H9 (cell line): ENCODE measurements at regions not wholly inside any gene's neighbourhood (a gene's known extent, or its start where the extent isn't known, plus 50 kb on each side); places are given as distances from the start of the nearest gene placed in this dataset.

Experiments used
- DNase-seq: peaks from one replicate; pipeline ENCODE4 v3.0.0-alpha.2; 2017
- H2AFZ ChIP-seq: one replicate; pipeline ENCODE4 v1.6.1; 2013; ENCODE audit warnings: mild to moderate bottlenecking, low read length, control low read depth, moderate library complexity
- H2AK5ac ChIP-seq: 2 replicates; pipeline ENCODE4 v1.6.1; 2013; ENCODE audit warnings: low read length, control low read depth, mixed read lengths; ENCODE audit not compliant: insufficient read length
- H2BK120ac ChIP-seq: one replicate; pipeline ENCODE4 v1.6.1; 2013; ENCODE audit warnings: low read depth, mild to moderate bottlenecking, low read length, control low read depth, inconsistent platforms; ENCODE audit not compliant: poor library complexity, severe bottlenecking
- H2BK12ac ChIP-seq: 2 replicates; pipeline ENCODE4 v1.6.1; 2013; ENCODE audit warnings: low read length, control low read depth, mixed read lengths, low read depth; ENCODE audit not compliant: insufficient read length
- H2BK15ac ChIP-seq: 2 replicates; pipeline ENCODE4 v1.6.1; 2013; ENCODE audit warnings: low read depth, low read length, control low read depth
- H2BK20ac ChIP-seq: one replicate; pipeline ENCODE4 v1.6.1; 2013; ENCODE audit warnings: low read depth, mild to moderate bottlenecking, low read length, control low read depth, inconsistent platforms; ENCODE audit not compliant: poor library complexity, severe bottlenecking
- H2BK5ac ChIP-seq: 2 replicates; pipeline ENCODE4 v1.6.1; 2013; ENCODE audit warnings: low read length, control low read depth, mixed read lengths; ENCODE audit not compliant: insufficient read length
- H3K14ac ChIP-seq: 2 replicates; pipeline ENCODE4 v1.6.1; 2013; ENCODE audit warnings: low read length, control low read depth; ENCODE audit not compliant: insufficient read depth
- H3K18ac ChIP-seq: 2 replicates; pipeline ENCODE4 v1.6.1; 2013; ENCODE audit warnings: low read depth, mild to moderate bottlenecking, mixed read lengths, low read length, control low read depth; ENCODE audit not compliant: insufficient read length
- H3K23ac ChIP-seq: 2 replicates; pipeline ENCODE4 v1.6.1; 2013; ENCODE audit warnings: low read length, control low read depth, mixed read lengths, low read depth; ENCODE audit not compliant: insufficient read length
- H3K23me2 ChIP-seq: 2 replicates; pipeline ENCODE4 v1.6.1; 2013; ENCODE audit warnings: low read depth, mild to moderate bottlenecking, mixed read lengths, low read length, control low read depth; ENCODE audit not compliant: insufficient read length, poor library complexity, severe bottlenecking
- H3K27ac ChIP-seq: 2 replicates; pipeline ENCODE4 v1.5.1; 2013; ENCODE audit warnings: low read length, control low read depth, mixed read lengths, low read depth; ENCODE audit not compliant: insufficient read length
- H3K27me3 ChIP-seq: 2 replicates; pipeline ENCODE4 v1.6.1; 2013; ENCODE audit warnings: low read length, control low read depth, inconsistent platforms; ENCODE audit not compliant: insufficient read depth
- H3K4ac ChIP-seq: 2 replicates; pipeline ENCODE4 v1.6.1; 2013; ENCODE audit warnings: low read depth, mild to moderate bottlenecking, control low read depth, inconsistent platforms, low read length, moderate library complexity
- H3K4me1 ChIP-seq: 2 replicates; pipeline ENCODE4 v1.6.1; 2013; ENCODE audit warnings: low read length, control low read depth, inconsistent platforms; ENCODE audit not compliant: insufficient read depth
- H3K4me2 ChIP-seq: 2 replicates; pipeline ENCODE4 v1.6.1; 2013; ENCODE audit warnings: low read length, control low read depth, mixed read lengths; ENCODE audit not compliant: insufficient read length, insufficient read depth
- H3K56ac ChIP-seq: 2 replicates; pipeline ENCODE4 v1.6.1; 2013; ENCODE audit warnings: low read depth, mild to moderate bottlenecking, mixed read lengths, low read length, control low read depth; ENCODE audit not compliant: insufficient read length
- H3K79me1 ChIP-seq: 2 replicates; pipeline ENCODE4 v1.6.1; 2013; ENCODE audit warnings: low read depth, mild to moderate bottlenecking, moderate library complexity, low read length, control low read depth, inconsistent platforms; ENCODE audit not compliant: insufficient read depth, poor library complexity, severe bottlenecking
- H3K79me2 ChIP-seq: 2 replicates; pipeline ENCODE4 v1.6.1; 2013; ENCODE audit warnings: low read length, control low read depth, inconsistent platforms; ENCODE audit not compliant: insufficient read depth
- H3K9ac ChIP-seq: 2 replicates; pipeline ENCODE4 v1.6.1; 2013; ENCODE audit warnings: low read length, control low read depth, mixed read lengths; ENCODE audit not compliant: insufficient read length; ENCODE audit errors: extremely low read depth
- H3K9me3 ChIP-seq: one replicate; pipeline ENCODE4 v1.6.1; 2013; ENCODE audit warnings: low read depth, low read length, inconsistent platforms; ENCODE audit not compliant: control insufficient read depth
- H3T11ph ChIP-seq: one replicate; pipeline ENCODE4 v1.6.1; 2013; ENCODE audit warnings: mild to moderate bottlenecking, low read length, control low read depth, inconsistent platforms
- H4K20me1 ChIP-seq: one replicate; pipeline ENCODE4 v1.6.1; 2013; ENCODE audit not compliant: control insufficient read depth, insufficient read length, insufficient read depth
- H4K5ac ChIP-seq: 2 replicates; pipeline ENCODE4 v1.6.1; 2013; ENCODE audit warnings: low read depth, mild to moderate bottlenecking, mixed read lengths, low read length, control low read depth; ENCODE audit not compliant: insufficient read length
- H4K8ac ChIP-seq: replicated peaks from 2 replicates; pipeline ENCODE4 v1.6.1; 2013; ENCODE audit warnings: low read length, control low read depth, mixed read lengths, low read depth; ENCODE audit not compliant: insufficient read length
- H4K91ac ChIP-seq: 2 replicates; pipeline ENCODE4 v1.6.1; 2013; ENCODE audit warnings: low read depth, mild to moderate bottlenecking, moderate library complexity, mixed read lengths, low read length, control low read depth; ENCODE audit not compliant: insufficient read length
- H3K27ac Mint-ChIP-seq, 3 experiments: 2 replicates in 2 of 3; 3 replicates in 1 of 3; pipeline ENCODE4 v1.8.0; 2020 to 2021; ENCODE audit warnings: mixed read lengths in 3 of 3, mild to moderate bottlenecking in 1 of 3, moderate library complexity in 1 of 3
- H3K27me3 Mint-ChIP-seq: 2 replicates; pipeline ENCODE4 v1.8.0; 2021; ENCODE audit warnings: low read depth, mild to moderate bottlenecking, moderate library complexity, mixed read lengths
- H3K36me3 Mint-ChIP-seq, 3 experiments: 2 replicates in 2 of 3; 3 replicates in 1 of 3; pipeline ENCODE4 v1.8.0; 2020 to 2021; ENCODE audit warnings: low read depth in 3 of 3, mixed read lengths in 3 of 3; ENCODE audit not compliant: insufficient read depth in 1 of 3
- H3K4me1 Mint-ChIP-seq, 2 experiments: 2 replicates each; pipeline ENCODE4 v1.8.0; 2020; ENCODE audit warnings: mixed read lengths in 2 of 2
- H3K4me3 Mint-ChIP-seq, 2 experiments: 2 replicates in 1 of 2; 3 replicates in 1 of 2; pipeline ENCODE4 v1.8.0; 2020 to 2021; ENCODE audit warnings: mild to moderate bottlenecking in 2 of 2, mixed read lengths in 2 of 2, moderate library complexity in 1 of 2
- H3K9me3 Mint-ChIP-seq, 2 experiments: 2 replicates in 1 of 2; 3 replicates in 1 of 2; pipeline ENCODE4 v1.8.0; 2020; ENCODE audit warnings: mild to moderate bottlenecking in 2 of 2, mixed read lengths in 2 of 2, moderate library complexity in 1 of 2
- CTCF ChIP-seq: fragments of 200-600 bp; sonication (generic); conservative IDR thresholded peaks from 3 replicates; pipeline ENCODE4 v1.8.0; 2021; ENCODE audit warnings: antibody characterized with exemption, mild to moderate bottlenecking
- WGBS: extraction: QIAGEN DNeasy Blood & Tissue Kit; methylation state at CpG from one replicate; pipeline ENCODE4 v1.1.7; 2013; ENCODE audit warnings: missing lambda C conversion rate, low lambda C conversion rate, mixed read lengths; ENCODE audit not compliant: insufficient read length; ENCODE audit errors: extremely low coverage; 5-methylcytosine and 5-hydroxymethylcytosine counted together

GRCh38 chr20:60802676-60803075 is 449.4 kb upstream of the CDH4 start:
- Histone ChIP-seq H4K8ac (no peak overlapping the region), H3T11ph (no peak overlapping the region), H3K4ac (no peak overlapping the region), H3K79me1 (no peaks in the 10 kb centered on the region), H3K18ac (no peak overlapping the region), H3K23me2 (no peaks in the 10 kb centered on the region), H2AFZ (no peak overlapping the region), H3K9me3 (no peaks in the 10 kb centered on the region), H2AK5ac (no peak overlapping the region), H3K27ac (no peak overlapping the region), H3K4me2 (no peak overlapping the region), H3K23ac (no peak overlapping the region), H2BK120ac (no peak overlapping the region), H3K4me1 (peaks cover 9% of the 10 kb centered on the region; the same call in 1 of the 2 replicates), H3K79me2 (no peaks in the 10 kb centered on the region), H2BK15ac (no peak overlapping the region), H3K27me3 (no peaks in the 10 kb centered on the region), H2BK20ac (no peak overlapping the region), H4K20me1 (no peaks in the 10 kb centered on the region), H3K14ac (no peak overlapping the region), H2BK5ac (no peak overlapping the region), H2BK12ac (no peak overlapping the region), H4K5ac (no peak overlapping the region), H4K91ac (no peak overlapping the region), H3K56ac (no peak overlapping the region), H3K9ac (no peak overlapping the region)
- Mint-ChIP-seq H3K4me1 (peaks cover 27 to 28% of the 10 kb centered on the region in 2 experiments), H3K27me3 (peaks cover 13% of the 10 kb centered on the region), H3K9me3 (peaks cover 18 to 23% of the 10 kb centered on the region in 2 experiments), H3K36me3 (peaks cover 0 to 27% (median 2%) of the 10 kb centered on the region in 3 experiments; a peak in 3 of 7 replicates), H3K4me3 (no peak overlapping the region), H3K27ac (no peak overlapping the region)
- no peak for DNase-seq
- TF ChIP-seq CTCF = no peak
- no CpG with 5 or more reads among the region's 5 CpGs for WGBS
